CD4-positive, alpha-beta T cell (primary cell): ENCODE measurements at regions not wholly inside any gene's neighbourhood (a gene's known extent, or its start where the extent isn't known, plus 50 kb on each side); places are given as distances from the start of the nearest gene placed in this dataset.

Experiments
- ATAC-seq: fragments of 200-7000 bp; cut with Tn5 transposase; one replicate; pipeline ENCODE4 v1.10.0; 2022; ENCODE audit warnings: mild to moderate bottlenecking; ENCODE audit not compliant: poor library complexity
- CTCF ChIA-PET: fragments of 350-600 bp; sonication (Branson Sonifier 250); formaldehyde crosslinking; loops from one replicate; lab custom pipeline; 2021; ENCODE audit warnings: antibody characterized with exemption, inconsistent platforms; lab: Charles Lee
- POLR2A ChIA-PET: fragments of 350-600 bp; sonication (Branson Sonifier 250); formaldehyde crosslinking; loops from one replicate; lab custom pipeline; 2021; ENCODE audit warnings: antibody characterized with exemption, inconsistent platforms; lab: Charles Lee
- DNase-seq, 14 experiments: peaks; one replicate each; pipeline ENCODE4 v3.0.0-alpha.2; 2013 to 2020; ENCODE audit warnings: mixed read lengths in 2 of 14
- H3K27ac ChIP-seq, 2 donors: one replicate each; pipeline versions ENCODE4 v1.5.1 to v1.7.0; 2013; ENCODE audit warnings: low read length in 2 of 2, low read depth in 1 of 2, mild to moderate bottlenecking in 1 of 2
- H3K27me3 ChIP-seq, 2 experiments: 1 replicate in 1 of 2; 2 replicates in 1 of 2; pipeline versions ENCODE4 v1.6.1 to v1.7.0; 2013; ENCODE audit warnings: low read length in 2 of 2, control low read depth in 1 of 2, mild to moderate bottlenecking in 1 of 2, moderate library complexity in 1 of 2; ENCODE audit not compliant: insufficient read depth in 2 of 2, control insufficient read depth in 1 of 2
- H3K36me3 ChIP-seq: one replicate; pipeline ENCODE4 v1.6.1; 2013; ENCODE audit warnings: low read length, control low read depth; ENCODE audit not compliant: insufficient read depth
- H3K4me1 ChIP-seq: one replicate; pipeline ENCODE4 v1.6.1; 2013; ENCODE audit warnings: low read length, control low read depth; ENCODE audit not compliant: insufficient read depth
- H3K4me3 ChIP-seq: one replicate; pipeline ENCODE4 v1.5.1; 2013; ENCODE audit warnings: mild to moderate bottlenecking, low read length, moderate library complexity
- H3K9me3 ChIP-seq, 2 experiments: 1 replicate in 1 of 2; 2 replicates in 1 of 2; pipeline versions ENCODE4 v1.6.1 to v1.7.0; 2013; ENCODE audit warnings: low read length in 2 of 2, mild to moderate bottlenecking in 2 of 2, control low read depth in 1 of 2, moderate library complexity in 1 of 2; ENCODE audit not compliant: control insufficient read depth in 1 of 2, insufficient read depth in 1 of 2
- H3K27ac Mint-ChIP-seq: one replicate; pipeline ENCODE4 v1.8.0; 2020; ENCODE audit warnings: mixed read lengths
- H3K27me3 Mint-ChIP-seq: one replicate; pipeline ENCODE4 v1.8.0; 2021; ENCODE audit warnings: mixed read lengths
- H3K36me3 Mint-ChIP-seq: one replicate; pipeline ENCODE4 v1.8.0; 2021; ENCODE audit warnings: low read depth, mixed read lengths
- H3K4me1 Mint-ChIP-seq: one replicate; pipeline ENCODE4 v1.8.0; 2021; ENCODE audit warnings: low read depth, mixed read lengths
- H3K4me3 Mint-ChIP-seq: one replicate; pipeline ENCODE4 v1.8.0; 2020; ENCODE audit warnings: mild to moderate bottlenecking, mixed read lengths
- H3K9me3 Mint-ChIP-seq: one replicate; pipeline ENCODE4 v1.8.0; 2020; ENCODE audit warnings: mixed read lengths
- CTCF ChIP-seq: fragments of 200-600 bp; IDR thresholded peaks from one replicate; pipeline ENCODE4 v1.8.0; 2022; ENCODE audit warnings: antibody characterized with exemption, mild to moderate bottlenecking
- intact Hi-C, 2 experiments: fragments of 100-400 bp; cut with DNase I in 1 of 2; cut with micrococcal nuclease in 1 of 2; formaldehyde crosslinking; loops; one replicate each; pipeline versions ENCODE4 v1.15.1 to v1.9.0; 2023 to 2025; cut with DNase I, micrococcal nuclease

DNA sequence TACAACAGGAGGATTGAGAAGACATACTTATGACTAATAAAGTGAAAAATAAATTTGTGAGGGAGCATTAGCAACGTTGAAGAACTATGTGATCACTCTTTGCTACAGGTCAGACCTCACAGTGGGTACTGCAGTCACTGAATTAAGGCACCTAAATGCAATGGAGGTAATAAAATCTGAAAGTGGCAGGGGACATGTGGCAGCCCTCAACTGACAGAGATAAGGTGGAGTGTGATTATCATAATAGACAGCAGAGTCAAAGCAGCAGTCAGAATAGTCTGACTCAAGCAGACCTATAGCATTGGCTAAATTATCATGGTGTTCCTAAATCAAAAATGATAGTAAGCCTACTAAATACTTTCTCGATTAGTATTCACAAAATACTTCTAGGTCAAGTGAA lies 1220.5 kb downstream of the PCDH18 start:
- DNase-seq (no peak), ATAC-seq (no peak)
- ChIA-PET POLR2A (no interaction called here), CTCF (no interaction called here)
- no peaks in the 10 kb centered on the region for H3K27me3 Mint-ChIP-seq
- H3K27ac Mint-ChIP-seq: no peak overlapping the region
- no peaks in the 10 kb centered on the region for H3K36me3 Mint-ChIP-seq
- Histone ChIP-seq H3K4me1 (no peaks in the 10 kb centered on the region), H3K36me3 (no peaks in the 10 kb centered on the region), H3K27me3 (no peaks in the 10 kb centered on the region), H3K27ac (no peak overlapping the region), H3K4me3 (no peak overlapping the region), H3K9me3 (no peaks in the 10 kb centered on the region)
- H3K4me3 Mint-ChIP-seq: no peak overlapping the region
- no peaks in the 10 kb centered on the region for H3K9me3 Mint-ChIP-seq
- intact Hi-C loops: no loop called here
- no peaks in the 10 kb centered on the region for H3K4me1 Mint-ChIP-seq
- TF ChIP-seq CTCF: no peak

- POLR2A ChIA-PET: no interaction called here
- Histone ChIP-seq H3K4me1 (no peaks in the 10 kb centered on the region), H3K4me3 (no peak overlapping the region), H3K36me3 (no peaks in the 10 kb centered on the region), H3K27ac (no peak overlapping the region), H3K9me3 (peaks cover 0 to 3% of the 10 kb centered on the region in 2 experiments), H3K27me3 (no peaks in the 10 kb centered on the region)
- no peak overlapping the region for H3K27ac Mint-ChIP-seq
- DNase-seq (no peak), ATAC-seq (no peak)
- CTCF ChIA-PET: no interaction called here
- H3K9me3 Mint-ChIP-seq: no peaks in the 10 kb centered on the region
- H3K4me1 Mint-ChIP-seq: no peaks in the 10 kb centered on the region
- H3K36me3 Mint-ChIP-seq: no peaks in the 10 kb centered on the region
- H3K4me3 Mint-ChIP-seq: no peak overlapping the region
- intact Hi-C loops: no loop called here
- TF ChIP-seq CTCF: no peak
- H3K27me3 Mint-ChIP-seq: no peaks in the 10 kb centered on the region
Observed at GRCh38 chr4:136307765-136308164, 1224.5 kb downstream of the PCDH18 start.

DNA sequence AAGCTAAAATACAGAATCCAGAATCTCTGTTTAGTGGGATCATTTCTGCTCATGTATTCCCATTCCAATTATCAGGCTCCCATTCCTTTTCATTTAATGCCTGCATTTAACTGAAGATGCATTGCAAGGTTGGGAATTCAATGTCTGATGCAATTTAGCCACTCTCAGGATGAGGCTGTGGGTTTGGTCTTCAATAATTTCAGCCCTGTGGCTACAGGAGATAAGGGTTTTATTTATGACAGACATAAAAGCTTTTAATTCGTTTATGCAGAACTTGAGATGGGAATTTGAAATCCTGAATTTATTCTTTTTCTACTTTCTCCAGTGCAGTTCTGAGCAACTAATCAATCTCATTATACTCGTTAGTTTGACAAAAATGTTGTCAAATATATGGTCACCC lies 1225.9 kb downstream of the PCDH18 start:
- Mint-ChIP-seq H3K36me3 (no peaks in the 10 kb centered on the region), H3K4me3 (no peak overlapping the region), H3K27ac (no peak overlapping the region), H3K9me3 (no peaks in the 10 kb centered on the region), H3K4me1 (no peaks in the 10 kb centered on the region), H3K27me3 (no peaks in the 10 kb centered on the region)
- TF ChIP-seq CTCF: no peak
- DNase-seq (no peak), ATAC-seq (no peak)
- Histone ChIP-seq H3K36me3 (no peaks in the 10 kb centered on the region), H3K27me3 (no peaks in the 10 kb centered on the region), H3K4me3 (no peak overlapping the region), H3K4me1 (no peaks in the 10 kb centered on the region), H3K27ac (no peak overlapping the region), H3K9me3 (peaks cover 0 to 3% of the 10 kb centered on the region in 2 experiments)
- intact Hi-C loops: no loop called here
- ChIA-PET POLR2A (no interaction called here), CTCF (no interaction called here)
